Mucosa of rectum (tissue), 2 donors: ENCODE measurements at regions not wholly inside any gene's neighbourhood (a gene's known extent, or its start where the extent isn't known, plus 50 kb on each side); places are given as distances from the start of the nearest gene placed in this dataset.

Experiments
- H3K27ac ChIP-seq, 2 donors: one replicate each; pipeline ENCODE4 v1.7.0; 2013; ENCODE audit warnings: inconsistent platforms in 2 of 2, low read depth in 2 of 2, low read length in 2 of 2
- H3K27me3 ChIP-seq, 2 donors: one replicate each; pipeline ENCODE4 v1.7.0; 2013; ENCODE audit warnings: low read length in 2 of 2; ENCODE audit not compliant: control insufficient read depth in 2 of 2, insufficient read depth in 2 of 2
- H3K36me3 ChIP-seq, 2 donors: one replicate each; pipeline ENCODE4 v1.7.0; 2013; ENCODE audit warnings: low read length in 2 of 2; ENCODE audit not compliant: control insufficient read depth in 2 of 2, insufficient read depth in 2 of 2
- H3K4me1 ChIP-seq, 2 donors: one replicate each; pipeline ENCODE4 v1.7.0; 2013; ENCODE audit warnings: low read length in 2 of 2, mild to moderate bottlenecking in 1 of 2; ENCODE audit not compliant: control insufficient read depth in 2 of 2, insufficient read depth in 2 of 2
- H3K4me3 ChIP-seq, 2 donors: one replicate each; pipeline ENCODE4 v1.7.0; 2013; ENCODE audit warnings: low read length in 2 of 2
- H3K9ac ChIP-seq, 2 donors: one replicate each; pipeline ENCODE4 v1.7.0; 2013; ENCODE audit warnings: low read length in 2 of 2, low read depth in 1 of 2, mild to moderate bottlenecking in 1 of 2
- H3K9me3 ChIP-seq, 2 donors: one replicate each; pipeline ENCODE4 v1.7.0; 2013; ENCODE audit warnings: low read length in 2 of 2; ENCODE audit not compliant: control insufficient read depth in 2 of 2
- donor health status: healthy.
- donor health status: Normal muscosa, but diverticular disease.

GRCh38 chr13:90438576-90438975 is 908.9 kb upstream of the MIR17HG start:
- Histone ChIP-seq H3K36me3 (no peaks in the 10 kb centered on the region), H3K27ac (no peak overlapping the region), H3K27me3 (no peaks in the 10 kb centered on the region), H3K9me3 (no peaks in the 10 kb centered on the region), H3K9ac (no peak overlapping the region), H3K4me1 (no peaks in the 10 kb centered on the region), H3K4me3 (no peak overlapping the region)

DNA sequence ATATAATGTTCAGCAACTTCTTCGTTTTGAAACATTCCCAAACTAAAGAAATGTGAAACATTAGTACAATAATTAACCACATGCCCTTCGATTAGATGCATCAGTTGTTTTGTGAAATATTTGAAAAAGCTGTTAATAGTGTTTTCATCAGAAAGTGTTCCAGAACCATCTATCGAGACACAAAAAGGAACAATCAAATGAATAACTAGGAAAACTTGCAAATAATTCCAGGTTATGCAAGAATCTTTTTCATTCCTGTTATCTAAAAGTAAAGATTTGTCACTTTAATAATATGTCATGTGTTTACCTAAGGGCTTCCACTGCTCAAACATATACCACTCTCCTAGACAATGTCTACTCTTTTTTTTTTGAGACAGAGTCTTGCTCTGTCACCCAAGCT is 904.2 kb upstream of the MIR17HG start:
- Histone ChIP-seq H3K9ac (no peak overlapping the region), H3K27ac (no peak overlapping the region), H3K4me3 (no peak overlapping the region), H3K27me3 (no peaks in the 10 kb centered on the region), H3K36me3 (no peaks in the 10 kb centered on the region), H3K4me1 (no peaks in the 10 kb centered on the region), H3K9me3 (no peaks in the 10 kb centered on the region)

- Histone ChIP-seq H3K4me3 (no peak overlapping the region), H3K27me3 (no peaks in the 10 kb centered on the region), H3K9ac (no peak overlapping the region), H3K4me1 (no peaks in the 10 kb centered on the region), H3K9me3 (no peaks in the 10 kb centered on the region), H3K36me3 (no peaks in the 10 kb centered on the region), H3K27ac (no peak overlapping the region)
These were observed 903.3 kb upstream of the MIR17HG start for GRCh38 chr13:90444232-90444631.

- Histone ChIP-seq H3K27me3 (no peaks in the 10 kb centered on the region), H3K9me3 (no peaks in the 10 kb centered on the region), H3K4me1 (no peaks in the 10 kb centered on the region), H3K9ac (no peak overlapping the region), H3K27ac (no peak overlapping the region), H3K4me3 (no peak overlapping the region), H3K36me3 (no peaks in the 10 kb centered on the region)
These were observed 902.3 kb upstream of the MIR17HG start for GRCh38 chr13:90445179-90445578.

DNA sequence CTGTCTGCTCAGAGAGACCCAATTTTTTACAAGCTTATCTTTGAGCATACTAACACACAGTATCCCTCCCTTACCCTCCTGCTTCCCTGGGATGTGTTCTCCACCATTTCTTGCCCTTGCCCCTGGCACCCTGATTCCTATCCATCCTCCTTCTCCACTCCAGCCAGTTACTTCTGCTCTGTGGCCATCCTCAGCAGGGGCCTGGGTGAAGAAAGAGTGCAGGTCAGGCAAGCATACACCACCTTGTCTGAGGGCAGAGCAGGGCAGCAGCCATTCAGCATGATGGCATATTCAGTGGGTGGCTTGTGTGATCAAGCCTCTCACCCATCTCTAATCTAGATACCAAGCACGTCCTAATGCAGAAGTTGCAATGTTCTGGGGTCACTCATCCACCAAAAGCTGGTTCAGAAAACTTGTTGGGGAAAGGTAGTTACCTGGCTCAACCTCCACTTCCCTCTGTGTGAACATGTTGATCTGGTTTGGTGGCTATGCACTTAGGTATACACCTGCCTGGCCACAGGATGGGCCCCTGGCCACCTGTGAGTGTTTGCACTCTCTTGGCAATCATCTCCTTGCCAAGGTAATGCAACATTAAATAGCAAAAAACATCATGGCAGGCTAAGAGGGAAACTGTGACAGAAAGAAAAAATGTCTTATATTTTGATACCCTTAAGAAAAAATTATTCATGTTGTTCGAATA is 900.3 kb upstream of the MIR17HG start:
- Histone ChIP-seq H3K9ac (no peak overlapping the region), H3K4me3 (no peak overlapping the region), H3K4me1 (no peaks in the 10 kb centered on the region), H3K27me3 (no peaks in the 10 kb centered on the region), H3K9me3 (no peaks in the 10 kb centered on the region), H3K36me3 (no peaks in the 10 kb centered on the region), H3K27ac (no peak overlapping the region)

DNA sequence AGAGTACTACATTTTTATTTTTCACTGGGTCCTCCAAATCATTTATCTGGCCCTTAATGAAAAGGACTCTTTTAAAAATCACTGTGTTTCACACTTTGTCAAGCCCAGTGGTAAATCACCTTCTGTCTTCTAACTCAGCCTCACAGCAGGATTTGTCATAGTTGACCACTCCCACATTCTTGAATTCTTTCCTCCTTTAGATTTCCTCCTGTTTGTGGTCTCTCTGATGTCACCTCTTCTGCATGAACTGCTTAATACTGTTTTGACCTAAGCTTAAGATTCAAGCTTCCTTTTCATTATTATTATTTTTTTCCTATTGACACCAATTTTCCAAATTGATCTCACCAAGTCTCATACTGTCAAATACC is 899.8 kb upstream of the MIR17HG start:
- H3K36me3 ChIP-seq: no peaks in the 10 kb centered on the region

DNA sequence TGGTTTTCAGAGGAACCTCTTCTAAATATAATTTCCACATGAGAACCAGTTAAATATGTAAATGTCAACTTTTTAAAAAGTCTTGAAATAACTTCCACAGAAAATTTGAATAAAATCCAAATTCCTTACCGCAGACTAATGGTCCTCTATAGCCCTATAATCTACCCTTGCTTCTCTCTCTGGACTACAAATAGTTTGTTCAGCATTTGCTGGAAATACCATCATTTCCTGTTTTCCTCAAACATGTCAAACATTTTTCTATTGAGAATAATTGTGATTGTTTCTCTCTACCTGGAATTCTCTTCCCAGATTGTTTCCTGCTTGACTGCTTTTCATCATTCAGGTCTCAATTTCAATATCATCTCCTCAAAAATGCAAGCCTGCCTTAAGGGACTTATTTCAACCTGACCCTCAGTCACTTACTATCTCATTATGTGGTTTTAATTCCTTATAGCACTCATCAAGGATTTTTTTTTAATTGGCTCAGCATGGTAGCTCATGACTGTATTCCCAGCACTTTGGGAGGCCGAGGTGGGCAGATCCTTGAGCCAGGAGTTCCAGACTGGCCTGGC is 898.9 kb upstream of the MIR17HG start:
- no peaks in the 10 kb centered on the region for H3K36me3 ChIP-seq
- H3K4me1 ChIP-seq: no peaks in the 10 kb centered on the region
- H3K27ac ChIP-seq: no peak overlapping the region
- H3K4me3 ChIP-seq: no peak overlapping the region
- H3K27me3 ChIP-seq: no peaks in the 10 kb centered on the region
- no peak overlapping the region for H3K9ac ChIP-seq
- no peaks in the 10 kb centered on the region for H3K9me3 ChIP-seq

More for the DNA sequence above, 899.8 kb upstream of the MIR17HG start:
- Histone ChIP-seq H3K4me1 (no peaks in the 10 kb centered on the region), H3K9ac (no peak overlapping the region), H3K9me3 (no peaks in the 10 kb centered on the region), H3K27ac (no peak overlapping the region), H3K27me3 (no peaks in the 10 kb centered on the region), H3K4me3 (no peak overlapping the region)

DNA sequence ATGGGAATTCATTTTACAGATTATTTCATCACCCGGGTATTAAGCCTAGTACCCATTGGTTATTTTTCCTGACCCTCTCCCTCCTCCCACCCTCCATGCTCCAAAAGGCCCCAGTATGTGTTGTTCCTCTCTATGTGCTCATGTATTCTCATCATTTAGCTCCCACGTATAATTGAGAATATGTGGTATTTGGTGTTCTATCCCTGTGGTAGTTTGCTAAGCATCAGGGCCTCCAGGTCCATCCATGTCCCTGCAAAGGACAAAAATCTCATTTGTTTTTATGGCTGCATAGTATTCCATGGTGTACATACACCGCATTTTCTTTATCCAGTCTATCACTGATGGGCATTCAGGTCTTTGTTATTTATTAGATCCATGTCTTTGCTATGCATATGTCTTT is 894.1 kb upstream of the MIR17HG start:
- Histone ChIP-seq H3K9ac (no peak overlapping the region), H3K27me3 (no peaks in the 10 kb centered on the region), H3K9me3 (no peaks in the 10 kb centered on the region), H3K27ac (no peak overlapping the region), H3K4me3 (no peak overlapping the region), H3K4me1 (no peaks in the 10 kb centered on the region), H3K36me3 (no peaks in the 10 kb centered on the region)

- Histone ChIP-seq H3K4me1 (no peaks in the 10 kb centered on the region), H3K9me3 (no peaks in the 10 kb centered on the region), H3K36me3 (no peaks in the 10 kb centered on the region), H3K27me3 (no peaks in the 10 kb centered on the region), H3K4me3 (no peak overlapping the region), H3K9ac (no peak overlapping the region), H3K27ac (no peak overlapping the region)
These were observed 893.4 kb upstream of the MIR17HG start for GRCh38 chr13:90454002-90454636.

DNA sequence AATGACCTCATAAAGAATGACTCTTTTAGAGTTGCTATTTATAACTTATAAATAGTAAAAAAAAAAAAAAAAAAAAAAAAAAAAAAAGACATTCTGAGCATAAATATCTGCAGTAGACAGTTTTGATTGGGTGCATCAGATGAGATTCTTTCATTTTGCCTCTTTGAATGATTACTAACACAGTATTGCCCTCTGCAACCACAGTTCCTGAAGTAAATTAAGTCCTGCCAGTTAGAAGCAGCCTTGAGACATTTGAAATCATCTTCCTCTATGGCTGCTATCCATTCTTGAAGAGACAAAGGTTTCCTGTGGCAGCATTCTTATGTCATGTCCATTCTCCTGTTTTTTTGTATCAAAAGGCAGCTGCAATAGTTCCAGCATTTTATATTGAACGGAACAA is 892.4 kb upstream of the MIR17HG start:
- Histone ChIP-seq H3K36me3 (no peaks in the 10 kb centered on the region), H3K4me1 (no peaks in the 10 kb centered on the region), H3K27ac (no peak overlapping the region), H3K27me3 (no peaks in the 10 kb centered on the region), H3K4me3 (no peak overlapping the region), H3K9me3 (no peaks in the 10 kb centered on the region), H3K9ac (no peak overlapping the region)
